Esophagus mucosa (tissue), 1 donor: ENCODE measurements at regions not wholly inside any gene's neighbourhood (a gene's known extent, or its start where the extent isn't known, plus 50 kb on each side); places are given as distances from the start of the nearest gene placed in this dataset.
"Not testable (repeated sequence)": the region's sequence is repeated elsewhere in the genome, so short reads cannot be mapped to it uniquely, and the experiment has no call there.

Experiments used
- ATAC-seq: fragments of 200-7000 bp; cut with Tn5 transposase; one replicate; pipeline ENCODE4 v1.9.1; 2020
- donor health status: DM: yes; HTN: yes; CAD: no.

DNA sequence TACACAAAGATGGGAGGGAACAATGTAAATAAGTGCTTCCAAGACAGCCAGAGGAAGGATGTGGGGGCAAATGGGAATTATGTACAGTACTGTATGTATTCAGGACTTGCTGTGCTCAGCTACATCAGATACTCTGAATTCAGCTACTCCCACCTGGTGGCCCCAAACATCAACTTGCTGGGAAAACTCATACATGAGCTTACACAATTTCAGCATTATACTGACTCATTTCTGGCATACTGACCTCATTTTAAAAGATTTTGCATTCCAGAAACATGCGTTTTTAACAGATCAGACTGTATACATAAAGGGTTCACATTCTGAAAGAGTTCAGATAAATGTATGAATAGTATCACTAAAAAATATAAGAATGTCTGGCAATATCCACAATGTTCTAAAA, 59.7 kb downstream of the GPX5 start:
- no peak for ATAC-seq

GRCh38 chr6:28586324-28586723, 60.6 kb downstream of the GPX5 start:
- no peak for ATAC-seq

DNA sequence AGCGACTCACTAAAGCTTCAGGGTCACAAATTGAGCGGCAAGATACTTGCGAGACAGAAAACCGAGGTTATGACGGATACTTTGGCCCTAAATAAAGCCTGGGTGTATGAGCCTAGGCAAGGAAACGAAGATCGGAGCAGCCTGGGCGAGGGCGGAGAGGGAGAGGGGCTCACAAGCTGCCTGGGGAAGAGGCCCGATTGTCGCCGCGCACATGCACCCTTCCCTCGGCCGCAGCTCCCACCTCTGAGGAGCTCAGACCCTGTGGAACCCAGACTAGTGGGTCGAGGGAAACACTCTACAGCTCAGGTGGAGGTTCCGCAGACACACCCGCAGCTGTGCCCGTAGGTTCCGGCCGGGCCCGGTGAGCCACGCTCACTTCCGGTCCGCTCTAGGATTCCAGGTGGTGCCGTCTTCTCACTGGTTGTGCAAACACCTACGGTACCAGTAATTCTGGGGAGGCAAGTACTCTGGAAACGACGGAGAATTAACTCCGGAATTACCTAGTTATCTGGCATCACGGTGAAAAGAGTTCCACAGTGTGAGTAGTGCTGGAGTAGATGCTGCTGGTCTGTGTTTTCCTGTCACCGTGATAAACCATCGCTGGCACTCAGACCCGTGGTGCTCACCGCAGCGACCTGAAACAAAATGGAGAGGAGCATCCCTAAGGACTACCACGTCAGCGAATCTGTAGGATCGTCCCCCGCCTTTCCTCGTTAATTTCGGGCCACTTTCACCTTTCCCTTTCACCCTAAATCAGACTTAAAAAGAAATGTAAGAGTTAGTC, 61.5 kb downstream of the GPX5 start:
- peak; percentile 93 for ATAC-seq

DNA sequence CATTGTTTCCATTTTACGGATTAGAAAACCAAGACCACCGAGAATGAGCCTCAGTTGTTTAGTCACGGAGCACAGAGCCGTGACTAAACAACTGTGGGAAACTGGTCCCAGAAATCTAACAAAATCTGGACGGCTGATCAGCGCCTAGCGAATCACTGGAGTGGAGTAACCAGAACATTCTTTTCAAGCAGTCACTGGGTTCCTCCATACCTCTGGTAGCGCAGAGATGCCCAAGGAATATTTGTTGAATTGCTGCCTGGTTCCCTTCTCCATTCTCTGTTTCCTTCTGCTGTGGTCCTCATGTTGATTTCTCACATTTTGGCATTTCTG, 62.0 kb downstream of the GPX5 start:
- ATAC-seq, result no peak

DNA sequence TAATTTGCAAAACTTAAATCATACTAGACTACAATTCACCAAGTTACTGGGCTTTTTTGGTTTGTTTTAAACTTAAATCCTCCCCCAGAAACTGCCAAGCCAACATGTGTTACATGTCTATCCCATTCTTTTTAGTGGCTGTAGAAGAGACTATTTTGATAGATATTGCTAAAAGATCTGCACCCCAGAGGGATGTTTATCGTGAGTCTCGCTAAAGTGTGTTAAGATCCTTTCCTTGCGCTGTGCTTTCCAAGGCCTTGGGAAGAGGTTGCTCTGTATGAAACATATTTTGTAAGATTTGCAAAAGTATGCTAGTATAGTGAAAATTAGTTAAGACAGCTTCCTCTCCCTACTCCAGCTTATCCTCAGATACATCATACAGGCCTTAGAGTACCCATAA, 63.0 kb downstream of the GPX5 start:
- no peak for ATAC-seq

DNA sequence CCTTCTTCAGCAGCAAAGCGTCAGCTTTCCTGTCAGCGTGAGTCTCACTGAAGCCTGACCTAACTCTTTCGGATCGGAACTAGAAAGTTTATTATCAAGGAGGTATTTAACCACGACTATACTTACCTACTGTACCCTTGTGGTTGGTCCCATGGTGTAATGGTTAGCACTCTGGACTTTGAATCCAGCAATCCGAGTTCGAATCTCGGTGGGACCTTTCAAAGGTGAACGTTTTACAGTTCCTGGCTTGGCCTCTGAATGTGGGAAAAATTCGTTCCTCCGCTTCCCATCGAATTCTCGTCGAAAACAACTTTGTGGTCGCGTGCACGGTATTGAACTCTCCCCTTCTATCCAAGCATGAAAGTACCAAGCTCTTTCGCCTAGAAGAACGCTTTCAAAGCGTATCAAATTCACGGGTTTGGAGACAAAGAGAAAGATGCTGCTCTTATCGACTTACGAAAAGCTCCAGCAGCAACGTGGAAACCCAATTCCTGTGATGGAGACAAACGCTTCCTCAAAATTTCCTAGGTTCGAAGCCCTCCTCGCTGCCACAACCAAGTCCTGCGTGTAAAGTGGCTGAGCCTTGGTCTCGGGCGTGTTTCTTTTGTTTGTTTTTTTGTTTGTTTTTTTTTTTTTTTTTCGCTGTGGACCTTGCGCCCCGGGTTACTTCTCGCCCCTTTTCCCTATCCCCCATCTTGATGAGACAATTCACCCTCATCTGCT, 63.7 kb downstream of the GPX5 start:
- ATAC-seq, result peak; percentile 78

DNA sequence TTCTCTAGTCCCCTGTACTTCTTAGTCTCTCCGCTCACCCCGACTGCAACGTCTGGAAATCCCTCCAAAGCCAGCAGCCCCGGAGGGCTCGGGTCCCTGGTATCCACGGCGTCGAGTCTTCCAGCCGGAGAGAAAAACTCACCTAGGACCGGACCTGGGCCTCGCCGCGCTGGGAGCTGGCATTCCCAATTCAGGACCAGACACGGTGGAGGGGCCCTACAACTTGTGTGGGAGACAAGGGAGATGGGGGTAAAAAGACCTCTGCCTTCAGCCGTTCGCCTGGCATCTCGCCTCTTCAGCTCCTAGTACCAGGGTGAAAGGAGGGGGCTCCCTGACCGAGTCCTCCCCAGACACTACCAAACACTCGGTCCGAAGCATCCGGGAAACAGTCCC, 64.3 kb downstream of the GPX5 start:
- no peak for ATAC-seq

- peak; percentile 44 for ATAC-seq
These were observed 71.6 kb downstream of the GPX5 start for GRCh38 chr6:28597217-28597835.

DNA sequence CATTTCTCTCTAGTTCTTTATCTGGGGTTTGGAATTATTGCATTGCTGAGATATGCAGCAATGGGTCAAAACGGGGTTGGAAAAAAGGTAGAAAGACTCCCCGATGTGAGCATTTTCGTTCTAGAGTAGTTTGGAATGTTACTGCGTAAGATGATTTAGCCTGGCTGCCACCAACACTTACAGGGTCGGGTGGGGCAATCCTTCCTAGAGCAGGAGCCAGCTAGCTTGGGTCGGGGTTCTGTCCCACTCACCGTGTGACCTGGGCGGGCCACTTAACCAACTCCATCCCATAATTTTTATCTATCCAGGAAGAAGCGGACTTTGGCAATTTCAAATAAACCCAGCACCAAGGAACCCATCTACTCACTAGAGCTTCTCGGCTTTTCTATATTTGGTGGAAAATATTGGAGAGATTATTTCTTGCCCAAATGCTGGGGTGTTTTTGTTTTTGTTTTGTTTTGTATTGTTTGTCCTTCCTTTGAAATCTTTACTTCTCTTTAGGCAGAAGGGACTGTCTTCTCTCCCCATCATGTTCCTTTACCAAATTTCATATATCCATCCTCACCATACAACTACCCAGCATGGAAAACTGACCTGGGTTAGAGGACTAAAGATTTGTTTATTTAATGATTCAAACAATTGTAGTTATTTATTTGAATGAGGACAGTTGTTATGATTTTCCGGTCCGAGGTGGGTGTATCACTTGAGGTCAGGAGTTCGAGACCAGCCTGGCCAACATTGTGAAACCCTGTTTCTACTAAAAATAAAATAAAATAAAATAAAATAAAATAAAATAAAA, 72.4 kb downstream of the GPX5 start:
- ATAC-seq, result no peak

- ATAC-seq, result no peak
These were observed 73.3 kb downstream of the GPX5 start for GRCh38 chr6:28598757-28599686.

DNA sequence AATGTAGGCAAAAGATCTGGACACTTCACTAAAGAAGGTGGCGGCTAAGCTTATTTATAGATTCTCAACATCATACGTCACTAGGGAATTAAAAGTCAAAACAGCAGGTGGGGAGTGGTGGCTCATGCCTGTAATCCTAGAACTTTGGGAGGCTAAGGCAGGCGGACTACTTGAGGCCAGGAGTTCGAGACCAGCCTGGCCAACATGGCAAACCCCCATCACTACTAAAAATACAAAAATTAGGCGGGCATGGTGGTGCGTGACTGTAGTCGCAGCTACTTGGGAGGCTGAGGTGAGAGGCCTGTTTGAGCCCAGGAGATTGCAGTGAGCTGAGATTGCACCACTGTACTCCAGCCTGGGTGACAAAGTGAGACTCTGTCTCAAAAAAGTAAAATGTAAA, 74.6 kb downstream of the GPX5 start:
- ATAC-seq, result no peak

- ATAC-seq, result no peak
These were observed 78.2 kb downstream of the GPX5 start for GRCh38 chr6:28603891-28604290.

GRCh38 chr6:28606424-28607391, 81.0 kb downstream of the GPX5 start:
- peak; percentile 84 for ATAC-seq

- ATAC-seq, result no peak
These were observed 82.3 kb downstream of the GPX5 start for GRCh38 chr6:28607990-28608389.

DNA sequence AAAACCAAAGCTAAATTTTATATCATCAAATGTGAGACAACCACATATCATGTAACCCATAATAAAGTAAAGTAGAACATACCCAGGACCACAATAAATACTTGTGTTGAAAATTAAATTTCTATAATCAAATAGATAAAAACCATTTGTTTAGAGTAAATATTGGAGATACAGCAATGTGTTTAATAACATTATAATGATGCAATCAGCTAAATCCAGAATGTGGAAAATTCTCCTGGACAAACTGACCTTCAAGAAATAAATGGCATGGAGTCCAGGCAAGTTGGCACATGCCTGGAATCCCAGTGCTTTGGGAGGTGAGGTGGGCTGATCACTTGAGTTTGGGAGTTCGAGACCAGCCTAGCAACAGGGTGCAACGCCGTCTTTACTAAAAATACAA, 84.0 kb downstream of the GPX5 start:
- no peak for ATAC-seq

GRCh38 chr6:28615616-28615954, 89.9 kb downstream of the GPX5 start:
- ATAC-seq, result no peak

DNA sequence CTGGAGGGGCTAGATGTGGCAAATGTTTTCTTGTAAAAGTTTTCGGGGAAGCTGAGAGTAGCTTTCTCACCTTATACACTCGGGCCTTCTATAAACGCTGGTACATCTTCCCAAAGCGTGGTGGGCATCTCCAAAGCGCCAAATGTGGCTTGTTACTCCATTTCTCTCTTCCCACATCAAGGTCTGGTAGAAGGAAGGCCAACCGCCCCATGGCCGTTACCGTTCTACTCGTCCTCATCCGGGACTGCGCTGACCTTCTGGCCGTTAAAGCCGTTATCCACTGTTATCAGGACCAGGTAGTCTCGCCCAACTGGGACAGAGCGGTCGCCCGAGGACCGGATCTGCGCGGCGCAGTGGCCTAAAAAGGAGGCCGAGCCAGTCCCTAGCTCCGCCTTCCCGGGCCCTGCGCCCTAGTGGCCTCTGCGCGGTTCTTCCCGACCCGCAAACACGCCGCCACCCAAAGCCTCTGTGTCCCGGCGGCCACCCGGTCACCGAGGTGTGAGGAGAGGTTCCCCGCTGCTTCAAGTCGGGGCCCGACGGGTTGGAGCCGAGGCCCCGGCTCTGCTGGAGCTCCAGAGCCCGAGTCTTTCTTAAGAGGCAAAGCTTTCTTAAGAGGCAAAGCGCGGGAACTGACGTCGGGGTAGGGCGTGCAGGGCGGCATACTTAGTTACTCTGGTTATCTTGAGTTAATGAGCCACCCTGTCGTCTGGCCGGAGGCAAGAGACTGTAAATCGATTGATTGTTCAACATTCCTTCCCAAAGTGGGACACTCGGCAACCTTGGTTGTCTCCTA, 90.5 kb downstream of the GPX5 start:
- ATAC-seq, result no peak

DNA sequence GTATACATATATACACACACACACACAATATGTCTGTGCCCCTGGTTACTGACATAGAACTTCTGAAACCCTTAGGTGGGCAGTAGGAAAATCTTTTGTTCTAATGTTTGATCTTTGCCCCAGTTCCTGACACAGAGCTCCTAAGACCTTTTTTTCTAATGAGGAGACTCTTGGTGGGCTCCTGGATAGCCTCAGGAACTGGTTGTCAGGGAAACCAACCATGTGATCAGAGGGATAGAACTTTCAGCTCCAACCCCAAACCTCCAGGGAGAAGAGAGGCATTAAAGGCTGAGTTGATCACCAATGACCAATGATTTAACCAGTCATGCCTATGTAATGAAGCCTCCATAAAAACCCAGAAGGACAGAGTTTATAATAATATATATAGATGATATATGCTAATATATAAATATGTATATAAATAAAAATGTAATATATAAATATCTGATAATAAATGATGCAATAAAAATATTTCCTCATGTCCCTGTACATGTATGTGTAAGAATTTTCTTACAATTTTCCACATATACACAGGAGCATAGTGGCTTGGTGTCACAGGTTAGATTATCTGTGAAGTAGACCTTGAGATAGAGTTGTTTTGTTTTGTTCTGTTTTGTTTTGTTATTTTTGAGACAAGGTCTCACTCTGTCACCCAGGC, 93.3 kb downstream of the GPX5 start:
- no peak for ATAC-seq

GRCh38 chr6:28621268-28621667, 95.6 kb downstream of the GPX5 start:
- not testable (repeated sequence) for ATAC-seq
